GM23338 (cell line): ENCODE measurements at regions not wholly inside any gene's neighbourhood (a gene's known extent, or its start where the extent isn't known, plus 50 kb on each side); places are given as distances from the start of the nearest gene placed in this dataset.

ENCODE experiments used
- ATAC-seq: fragments of 200-7000 bp; cut with Tn5 transposase; 3 replicates; pipeline ENCODE4 v1.9.1; 2020
- DNase-seq: peaks from one replicate; pipeline ENCODE4 v3.0.0-alpha.2; 2015; ENCODE audit warnings: low spot score
- H2AFZ ChIP-seq: fragments of 200-600 bp; sonication (generic); 2 replicates; pipeline ENCODE4 v1.8.0; 2016; ENCODE audit warnings: antibody characterized with exemption, mild to moderate bottlenecking, moderate library complexity
- H3F3A ChIP-seq: fragments of 200-600 bp; sonication (generic); replicated peaks from 2 replicates; pipeline ENCODE4 v1.8.0; 2017; ENCODE audit warnings: antibody characterized with exemption, mixed run types, low read depth
- H3K27ac ChIP-seq: fragments of 200-600 bp; sonication (generic); 2 replicates; pipeline ENCODE4 v1.6.1; 2016; ENCODE audit warnings: low read depth
- H3K27me3 ChIP-seq: fragments of 200-600 bp; sonication (generic); 2 replicates; pipeline ENCODE4 v1.8.0; 2016; ENCODE audit warnings: mild to moderate bottlenecking, mixed run types, moderate library complexity; ENCODE audit not compliant: insufficient read depth
- H3K36me3 ChIP-seq: fragments of 200-600 bp; sonication (generic); 2 replicates; pipeline ENCODE4 v1.8.0; 2016; ENCODE audit warnings: mild to moderate bottlenecking; ENCODE audit not compliant: insufficient read depth
- H3K4me1 ChIP-seq: fragments of 200-600 bp; sonication (generic); 2 replicates; pipeline ENCODE4 v1.8.0; 2016; ENCODE audit warnings: mild to moderate bottlenecking, moderate library complexity; ENCODE audit not compliant: insufficient read depth
- H3K4me2 ChIP-seq: fragments of 200-600 bp; sonication (generic); 2 replicates; pipeline ENCODE4 v1.7.1; 2017; ENCODE audit warnings: mixed run types
- H3K4me3 ChIP-seq: fragments of 200-600 bp; sonication (generic); 2 replicates; pipeline ENCODE4 v1.6.1; 2016; ENCODE audit warnings: mixed run types
- H3K79me2 ChIP-seq: fragments of 200-600 bp; sonication (generic); replicated peaks from 2 replicates; pipeline ENCODE4 v1.8.0; 2017; ENCODE audit warnings: mild to moderate bottlenecking; ENCODE audit not compliant: insufficient read depth
- H3K9me2 ChIP-seq: fragments of 200-600 bp; sonication (generic); 2 replicates; pipeline ENCODE4 v1.8.0; 2017; ENCODE audit not compliant: insufficient read depth
- H4K20me1 ChIP-seq: fragments of 200-600 bp; sonication (generic); replicated peaks from 2 replicates; pipeline ENCODE4 v1.8.0; 2017; ENCODE audit warnings: mild to moderate bottlenecking; ENCODE audit not compliant: insufficient read depth
- H3K27ac Mint-ChIP-seq: 2 replicates; pipeline ENCODE4 v1.8.0; 2020; ENCODE audit warnings: inconsistent platforms, mild to moderate bottlenecking, moderate library complexity, mixed read lengths
- H3K27me3 Mint-ChIP-seq: 3 replicates; pipeline ENCODE4 v1.8.0; 2022; ENCODE audit warnings: low read depth, mild to moderate bottlenecking, moderate library complexity, mixed read lengths, inconsistent platforms; ENCODE audit not compliant: insufficient read depth, poor library complexity
- H3K36me3 Mint-ChIP-seq: 3 replicates; pipeline ENCODE4 v1.8.0; 2021; ENCODE audit warnings: low read depth, mild to moderate bottlenecking, inconsistent platforms, moderate library complexity, mixed read lengths
- H3K4me1 Mint-ChIP-seq: 3 replicates; pipeline ENCODE4 v1.8.0; 2020; ENCODE audit warnings: mild to moderate bottlenecking, inconsistent platforms, mixed read lengths
- H3K4me3 Mint-ChIP-seq: 3 replicates; pipeline ENCODE4 v1.8.0; 2021; ENCODE audit warnings: moderate library complexity, mild to moderate bottlenecking, inconsistent platforms, mixed read lengths
- H3K9me3 Mint-ChIP-seq: 3 replicates; pipeline ENCODE4 v1.8.0; 2020; ENCODE audit warnings: moderate library complexity, mild to moderate bottlenecking, inconsistent platforms, mixed read lengths
- ETS1 ChIP-seq: IDR thresholded peaks from 2 replicates; pipeline ENCODE4 v1.6.1; 2016; ENCODE audit warnings: antibody characterized with exemption
- EZH2phosphoT487 ChIP-seq: fragments of 200-600 bp; sonication (generic); IDR thresholded peaks from one replicate; pipeline ENCODE4 v1.8.1; 2018; ENCODE audit warnings: antibody characterized with exemption; ENCODE audit not compliant: unreplicated experiment
- NANOG ChIP-seq: IDR thresholded peaks from 2 replicates; pipeline ENCODE4 v1.6.1; 2016; ENCODE audit warnings: antibody characterized with exemption, borderline replicate concordance
- REST ChIP-seq: IDR thresholded peaks from one replicate; pipeline ENCODE4 v1.6.1; 2018; ENCODE audit warnings: antibody characterized with exemption; ENCODE audit not compliant: unreplicated experiment
- STAT1 ChIP-seq: IDR thresholded peaks from one replicate; pipeline ENCODE4 v1.6.1; 2016; ENCODE audit warnings: antibody characterized with exemption; ENCODE audit not compliant: unreplicated experiment
- ZNF114 ChIP-seq: fragments of 250-450 bp; sonication (Bioruptor Pico); IDR thresholded peaks from 2 replicates; pipeline ENCODE4 v1.5.0; 2020; ENCODE audit warnings: mild to moderate bottlenecking, moderate library complexity
- ZNF462 ChIP-seq: fragments of 250-450 bp; sonication (Bioruptor Pico); IDR thresholded peaks from 2 replicates; pipeline ENCODE4 v1.5.0; 2020; ENCODE audit warnings: mild to moderate bottlenecking, moderate library complexity

GRCh38 chr18:60319129-60319528, 53.4 kb downstream of the MC4R start:
- Histone ChIP-seq H2AFZ (no peak overlapping the region), H4K20me1 (no peaks in the 10 kb centered on the region), H3K4me1 (peaks cover 11% of the 10 kb centered on the region; the same call in 1 of the 2 replicates), H3K4me3 (no peak overlapping the region), H3K9me2 (no peaks in the 10 kb centered on the region), H3K36me3 (no peaks in the 10 kb centered on the region), H3F3A (no peaks in the 10 kb centered on the region), H3K4me2 (0 out of 2 replicates have a peak overlapping the region, but pooled peaks have one; percentile 22), H3K79me2 (no peaks in the 10 kb centered on the region), H3K27me3 (no peaks in the 10 kb centered on the region), H3K27ac (no peak overlapping the region)
- no peaks in the 10 kb centered on the region for H3K27me3 Mint-ChIP-seq
- H3K36me3 Mint-ChIP-seq, result no peaks in the 10 kb centered on the region
- H3K9me3 Mint-ChIP-seq, result no peaks in the 10 kb centered on the region; the same call in 2 of the 3 replicates
- DNase-seq (peak; percentile 19), ATAC-seq (peak; percentile 57)
- no peak overlapping the region for H3K4me3 Mint-ChIP-seq
- H3K27ac Mint-ChIP-seq, result no peak overlapping the region; the same call in 1 of the 2 replicates
- TF ChIP-seq NANOG (peak; percentile 62), ZNF114 (CRISPR knock-in tag) (no peak)
- H3K4me1 Mint-ChIP-seq, result peaks cover 17% of the 10 kb centered on the region

- H2AFZ ChIP-seq, result no peak overlapping the region
- no peak overlapping the region for H3K4me2 ChIP-seq
- H3K27ac Mint-ChIP-seq, result no peak overlapping the region
- no peaks in the 10 kb centered on the region for H3K27me3 Mint-ChIP-seq
- H3K9me2 ChIP-seq, result no peaks in the 10 kb centered on the region
- no peaks in the 10 kb centered on the region for H3K36me3 ChIP-seq
- TF ChIP-seq REST, result no peak
- TF ChIP-seq STAT1, result no peak
- TF ChIP-seq ZNF462 (CRISPR knock-in tag), result no peak
- TF ChIP-seq ETS1, result no peak
- TF ChIP-seq EZH2phosphoT487, result no peak
- TF ChIP-seq ZNF114 (CRISPR knock-in tag), result no peak
- no peaks in the 10 kb centered on the region for H3K4me1 Mint-ChIP-seq
- no peak overlapping the region for H3K4me3 Mint-ChIP-seq
- H3F3A ChIP-seq, result no peaks in the 10 kb centered on the region
- H3K27me3 ChIP-seq, result no peaks in the 10 kb centered on the region
- H4K20me1 ChIP-seq, result no peaks in the 10 kb centered on the region
- no peak overlapping the region for H3K4me3 ChIP-seq
- no peak overlapping the region for H3K27ac ChIP-seq
- H3K36me3 Mint-ChIP-seq, result no peaks in the 10 kb centered on the region
- H3K9me3 Mint-ChIP-seq, result no peaks in the 10 kb centered on the region
- DNase-seq, result no peak
- H3K4me1 ChIP-seq, result no peaks in the 10 kb centered on the region
- no peaks in the 10 kb centered on the region for H3K79me2 ChIP-seq
- ATAC-seq, result no peak
Observed at GRCh38 chr18:60311676-60312360, 60.8 kb downstream of the MC4R start.
